ENCODE measurements at regions not wholly inside any gene's neighbourhood (a gene's known extent, or its start where the extent isn't known, plus 50 kb on each side); places are given as distances from the start of the nearest gene placed in this dataset.

- no peak for TF ChIP-seq ZNF18 (tag by site-specific recombination; IDR thresholded peaks at IDR 0.05)
- no peak for TF ChIP-seq ZBTB49 (tag by site-specific recombination; IDR thresholded peaks at IDR 0.05; ENCODE audit: low read depth)
- TF ChIP-seq ZNF530 (tag by site-specific recombination; IDR thresholded peaks at IDR 0.05; ENCODE audit: low read depth): no peak
- no peak for TF ChIP-seq CTCF (tag by site-specific recombination; IDR thresholded peaks at IDR 0.05)
- TF ChIP-seq ZNF558 (tag by site-specific recombination; IDR thresholded peaks at IDR 0.05): no peak
- TF ChIP-seq ZNF140 (tag by site-specific recombination; IDR thresholded peaks at IDR 0.05): no peak
- no peak for TF ChIP-seq ZNF174 (tag by site-specific recombination; IDR thresholded peaks at IDR 0.05)
- TF ChIP-seq REST (tag by site-specific recombination; IDR thresholded peaks at IDR 0.05): no peak
- no peak for TF ChIP-seq ZBTB17 (tag by site-specific recombination; IDR thresholded peaks at IDR 0.05)
- TF ChIP-seq HOXD13 (CRISPR knock-in tag; IDR thresholded peaks at IDR 0.05; ENCODE audit: borderline replicate concordance): no peak
Observed at GRCh38 chr12:107493666-107494065, 191.9 kb upstream of the PWP1 start.
